Stimulated activated CD4-positive, alpha-beta T cell treated with anti-CD3 and anti-CD28 coated beads, Interleukin-1b, Interleukin-23, amount 100 ng/mL, for 24 hours (primary cell): ENCODE measurements at regions not wholly inside any gene's neighbourhood (a gene's known extent, or its start where the extent isn't known, plus 50 kb on each side); places are given as distances from the start of the nearest gene placed in this dataset.
A peak's percentile ranks its signal among the peaks of the same experiment; 100 is the strongest.

Experiments
- DNase-seq, 4 experiments: peaks; one replicate each; pipeline ENCODE4 v3.0.0-alpha.2; 2020; ENCODE audit warnings: low read depth in 4 of 4, low spot score in 1 of 4

GRCh38 chr1:227450489-227450888 lies 112.9 kb upstream of the ZNF678 start:
- DNase-seq, result no peak

GRCh38 chr1:227449741-227450441 lies 113.5 kb upstream of the ZNF678 start:
- DNase-seq, result no peak

GRCh38 chr1:227449051-227449450 lies 114.3 kb upstream of the ZNF678 start:
- peak in 1 of 4 experiments; percentile 10 for DNase-seq

- DNase-seq, result no peak
Measured at GRCh38 chr1:227447531-227447990, 115.8 kb upstream of the ZNF678 start.

- DNase-seq, result no peak
Measured at GRCh38 chr1:227445746-227446145, 117.6 kb upstream of the ZNF678 start.

- DNase-seq, result no peak
Measured at GRCh38 chr1:227445092-227445674, 118.2 kb upstream of the ZNF678 start.

- no peak for DNase-seq
Measured at GRCh38 chr1:227440182-227440581, 121.9 kb upstream of the CDC42BPA start.

GRCh38 chr1:227437495-227438008 lies 119.3 kb upstream of the CDC42BPA start:
- DNase-seq, result no peak

- no peak for DNase-seq
Measured at GRCh38 chr1:227434808-227435444, 116.6 kb upstream of the CDC42BPA start.

- DNase-seq, result no peak
Measured at GRCh38 chr1:227433663-227434341, 115.5 kb upstream of the CDC42BPA start.

- no peak for DNase-seq
Measured at GRCh38 chr1:227432981-227433380, 114.7 kb upstream of the CDC42BPA start.

- no peak for DNase-seq
Measured at GRCh38 chr1:227432181-227432535, 113.9 kb upstream of the CDC42BPA start.

GRCh38 chr1:227429447-227430359 lies 111.4 kb upstream of the CDC42BPA start:
- DNase-seq, result no peak

- DNase-seq, result no peak
Measured at GRCh38 chr1:227428803-227429202, 110.5 kb upstream of the CDC42BPA start.

- DNase-seq, result no peak
Measured at GRCh38 chr1:227427411-227427810, 109.1 kb upstream of the CDC42BPA start.

GRCh38 chr1:227424953-227425352 lies 106.7 kb upstream of the CDC42BPA start:
- no peak for DNase-seq

GRCh38 chr1:227424159-227424680 lies 105.9 kb upstream of the CDC42BPA start:
- DNase-seq, result no peak

GRCh38 chr1:227422581-227422980 lies 104.3 kb upstream of the CDC42BPA start:
- DNase-seq, result no peak

GRCh38 chr1:227420147-227420546 lies 101.9 kb upstream of the CDC42BPA start:
- no peak for DNase-seq

- no peak for DNase-seq
Measured at GRCh38 chr1:227417756-227418480, 99.6 kb upstream of the CDC42BPA start.
